ENCODE measurements at regions not wholly inside any gene's neighbourhood (a gene's known extent, or its start where the extent isn't known, plus 50 kb on each side); places are given as distances from the start of the nearest gene placed in this dataset.

DNA sequence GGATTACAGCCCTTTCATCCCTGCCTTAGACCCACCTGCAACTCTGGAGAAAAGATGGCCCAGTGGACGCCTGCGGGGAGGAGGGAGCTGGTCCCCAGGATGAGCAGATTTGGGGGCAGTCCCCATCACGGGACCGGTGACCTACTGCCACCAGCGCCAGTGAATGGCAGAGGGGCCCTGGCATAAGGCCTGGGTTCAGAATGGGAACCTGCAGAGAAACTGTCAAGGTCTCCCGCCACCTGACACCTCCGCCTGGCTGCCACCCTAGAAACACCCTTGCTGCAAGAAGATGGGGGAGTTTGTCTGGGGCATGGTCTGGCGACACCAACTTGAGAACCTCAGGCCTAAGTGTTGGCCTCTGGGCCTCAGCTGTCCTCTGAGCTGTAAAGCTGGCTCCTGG lies 335.7 kb downstream of the SEC14L1 start:
- no peak for TF ChIP-seq CTCF (IDR thresholded peaks at IDR 0.05)
- no peak for TF ChIP-seq POLR2A (IDR thresholded peaks at IDR 0.05)
